GM19324 (cell line): ENCODE measurements at regions not wholly inside any gene's neighbourhood (a gene's known extent, or its start where the extent isn't known, plus 50 kb on each side); places are given as distances from the start of the nearest gene placed in this dataset.
A peak's percentile ranks its signal among the peaks of the same experiment; 100 is the strongest.
"Not testable (repeated sequence)": the region's sequence is repeated elsewhere in the genome, so short reads cannot be mapped to it uniquely, and the experiment has no call there.

Source experiments
- ATAC-seq: cut with Tn5 transposase; IDR thresholded peaks from one replicate; pipeline ENCODE4 v1.9.1; 2021; ENCODE audit warnings: mild to moderate bottlenecking, moderate library complexity; ENCODE audit not compliant: unreplicated experiment, low FRiP score

- no peak for ATAC-seq
Observed at GRCh38 chr13:34700155-34700554, 241.9 kb upstream of the NBEA start.

- no peak for ATAC-seq
Observed at GRCh38 chr13:34701919-34702318, 240.2 kb upstream of the NBEA start.

- no peak for ATAC-seq
Observed at GRCh38 chr13:34708566-34709313, 233.3 kb upstream of the NBEA start.

GRCh38 chr13:34719060-34719875, 222.8 kb upstream of the NBEA start:
- no peak for ATAC-seq

- ATAC-seq: no peak
Observed at GRCh38 chr13:34720618-34721017, 221.5 kb upstream of the NBEA start.

- ATAC-seq: no peak
Observed at GRCh38 chr13:34721631-34722595, 220.2 kb upstream of the NBEA start.

- ATAC-seq: no peak
Observed at GRCh38 chr13:34722922-34723321, 219.1 kb upstream of the NBEA start.

- ATAC-seq: no peak
Observed at GRCh38 chr13:34730961-34731360, 211.1 kb upstream of the NBEA start.

- no peak for ATAC-seq
Observed at GRCh38 chr13:34731486-34731885, 210.6 kb upstream of the NBEA start.

GRCh38 chr13:34733721-34734120, 208.3 kb upstream of the NBEA start:
- no peak for ATAC-seq

- ATAC-seq: no peak
Observed at GRCh38 chr13:34734932-34735331, 207.1 kb upstream of the NBEA start.

- no peak for ATAC-seq
Observed at GRCh38 chr13:34738254-34738992, 203.6 kb upstream of the NBEA start.

- ATAC-seq: not testable (repeated sequence)
Observed at GRCh38 chr13:34747056-34747455, 195.0 kb upstream of the NBEA start.

GRCh38 chr13:34747507-34747906, 194.6 kb upstream of the NBEA start:
- no peak for ATAC-seq

- ATAC-seq: peak; percentile 66
Observed at GRCh38 chr13:34748073-34748472, 194.0 kb upstream of the NBEA start.

GRCh38 chr13:34748596-34748995, 193.5 kb upstream of the NBEA start:
- peak; percentile 33 for ATAC-seq

GRCh38 chr13:34749046-34749445, 193.0 kb upstream of the NBEA start:
- ATAC-seq: no peak

- peak; percentile 70 for ATAC-seq
Observed at GRCh38 chr13:34750078-34750931, 191.8 kb upstream of the NBEA start.

- no peak for ATAC-seq
Observed at GRCh38 chr13:34751044-34751443, 191.0 kb upstream of the NBEA start.
